HG03135 (cell line): ENCODE measurements at regions not wholly inside any gene's neighbourhood (a gene's known extent, or its start where the extent isn't known, plus 50 kb on each side); places are given as distances from the start of the nearest gene placed in this dataset.

Source experiments
- ATAC-seq: cut with Tn5 transposase; IDR thresholded peaks from one replicate; pipeline ENCODE4 v1.9.1; 2021; ENCODE audit warnings: mild to moderate bottlenecking, moderate library complexity; ENCODE audit not compliant: unreplicated experiment

DNA sequence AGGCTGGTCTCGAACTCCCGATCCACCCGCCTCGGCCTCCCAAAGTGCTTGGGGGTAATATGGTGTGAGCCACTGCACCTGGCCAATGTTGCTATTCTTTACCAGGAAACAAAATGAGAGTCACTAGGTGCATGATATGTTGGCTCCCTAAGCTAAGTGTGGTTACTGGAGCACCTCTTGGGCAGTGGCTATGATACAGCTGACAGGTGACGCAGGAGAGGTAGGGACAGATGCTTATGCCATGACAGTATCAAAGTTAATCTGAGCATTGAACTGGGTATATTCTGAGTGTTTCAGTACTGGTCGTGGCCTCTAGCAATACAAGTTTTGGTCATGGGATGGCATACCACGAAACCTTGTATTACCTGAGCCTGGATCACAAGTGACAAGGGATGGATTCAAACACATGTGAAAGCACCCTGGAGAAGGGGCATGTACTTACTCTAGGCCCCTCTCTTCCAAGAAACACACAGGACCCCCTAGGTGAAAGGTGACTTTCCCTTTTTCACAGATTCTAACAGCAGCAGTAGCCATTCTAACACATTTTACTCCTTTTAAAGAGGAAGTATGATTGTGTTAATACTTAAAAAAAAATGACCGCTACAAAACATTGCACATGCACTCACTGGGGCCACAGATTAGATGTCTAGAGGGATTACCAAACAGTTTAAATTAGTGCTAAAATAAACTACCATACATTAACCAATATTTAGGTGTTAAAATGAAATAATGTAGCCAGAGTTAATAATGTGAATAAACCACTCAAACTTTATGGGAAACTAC is 467.3 kb downstream of the SHQ1 start:
- no peak for ATAC-seq

DNA sequence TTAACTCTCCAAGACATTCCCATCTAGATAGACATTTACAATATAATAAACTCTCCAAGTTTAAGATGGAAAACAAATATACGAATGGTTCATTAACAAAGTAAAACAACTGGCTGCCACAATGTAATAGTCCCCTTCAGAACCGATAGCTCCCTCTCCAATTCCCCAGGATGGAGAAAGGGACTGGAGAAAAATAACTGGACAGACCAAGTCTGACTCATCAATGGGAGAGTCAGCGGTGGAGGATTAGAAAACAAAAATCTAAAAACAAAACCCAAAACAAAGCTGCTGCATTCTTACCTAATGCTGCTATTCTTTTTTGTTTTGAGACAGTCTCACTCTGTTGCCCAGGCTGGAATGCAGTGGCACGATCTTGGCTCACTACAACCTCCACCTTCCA is 468.1 kb downstream of the SHQ1 start:
- no peak for ATAC-seq

DNA sequence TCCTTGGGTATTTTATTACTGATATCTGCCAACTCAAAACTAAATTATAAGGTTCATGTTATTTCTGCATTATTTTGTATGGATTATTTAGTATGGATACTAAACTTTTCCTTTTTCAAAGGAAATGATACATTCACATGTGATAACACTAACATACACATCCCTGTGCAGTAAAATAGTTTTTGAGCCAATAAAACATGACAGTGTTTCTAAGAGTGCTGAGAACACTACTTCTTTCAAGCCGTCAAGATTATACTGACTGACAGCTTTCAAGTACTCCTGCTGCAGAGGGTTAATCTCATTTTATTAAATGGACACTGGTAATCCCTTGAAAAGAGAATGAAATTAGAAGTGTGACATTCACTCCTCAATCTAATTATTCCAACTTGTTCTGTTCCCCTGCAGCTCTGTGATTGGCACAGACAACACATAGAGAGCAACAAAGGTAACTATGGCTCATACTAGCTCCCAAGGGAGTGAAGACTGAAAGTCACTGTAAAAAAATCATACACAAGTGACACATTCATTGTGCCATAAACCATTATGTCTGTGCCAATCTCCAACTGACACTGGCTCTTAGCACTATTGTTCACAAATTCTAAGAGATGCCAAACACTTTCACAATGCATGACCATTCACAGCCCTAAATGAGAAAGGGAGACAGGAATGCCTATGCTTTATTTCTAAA is 468.6 kb downstream of the SHQ1 start:
- no peak for ATAC-seq

DNA sequence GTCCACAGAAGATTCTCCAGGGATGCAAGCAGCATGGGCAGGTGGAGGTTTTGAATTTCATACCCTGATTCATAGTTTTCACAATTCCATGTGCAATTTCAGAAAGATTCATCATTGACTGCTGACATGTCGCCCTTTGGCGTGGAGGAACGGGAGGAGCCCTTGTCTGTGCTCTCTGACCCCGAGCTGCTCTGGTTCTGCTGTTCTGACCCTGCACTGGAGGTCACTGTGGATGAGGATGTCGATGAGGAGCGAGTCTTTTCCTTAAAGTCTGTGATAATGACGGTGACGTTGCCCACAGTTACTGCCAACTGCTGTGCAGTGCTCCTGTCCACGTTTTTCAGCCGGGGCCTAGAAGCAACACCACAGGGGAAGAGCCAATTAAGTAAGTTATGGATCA is 470.0 kb downstream of the SHQ1 start:
- no peak for ATAC-seq

DNA sequence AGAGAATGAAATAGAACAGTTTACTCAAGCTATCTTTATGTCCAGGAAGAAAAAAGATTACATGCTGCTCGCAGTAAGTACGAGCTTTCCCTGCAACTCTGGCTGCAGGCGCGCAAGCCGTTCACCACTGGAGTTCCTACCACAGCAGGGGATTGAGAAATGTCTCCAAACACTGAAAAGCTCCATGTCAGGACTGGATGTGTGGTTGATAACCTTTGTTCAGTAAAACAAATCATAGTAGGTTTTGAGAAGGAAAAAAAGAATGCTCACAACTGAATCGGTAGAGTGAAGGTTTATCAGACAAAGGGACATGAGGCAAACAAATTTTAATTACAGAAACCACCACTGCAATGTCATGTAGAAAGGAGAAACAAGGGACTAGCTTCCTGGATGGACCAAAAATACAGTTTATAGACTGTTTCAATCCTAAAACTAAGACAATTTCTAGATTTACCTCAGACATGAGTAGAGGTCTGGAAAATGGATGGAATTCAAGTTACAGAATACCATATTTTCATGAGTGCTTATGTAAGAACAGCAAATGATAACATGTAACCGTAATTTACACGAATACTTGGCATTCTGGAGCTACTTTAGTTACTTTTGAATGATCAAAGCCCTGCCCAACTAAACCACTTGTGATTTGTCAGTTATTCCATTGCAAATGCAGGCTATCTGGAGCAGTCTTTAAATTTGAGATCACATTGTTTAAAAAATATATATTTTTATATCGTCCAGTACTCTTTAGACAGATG is 471.1 kb downstream of the SHQ1 start:
- no peak for ATAC-seq

DNA sequence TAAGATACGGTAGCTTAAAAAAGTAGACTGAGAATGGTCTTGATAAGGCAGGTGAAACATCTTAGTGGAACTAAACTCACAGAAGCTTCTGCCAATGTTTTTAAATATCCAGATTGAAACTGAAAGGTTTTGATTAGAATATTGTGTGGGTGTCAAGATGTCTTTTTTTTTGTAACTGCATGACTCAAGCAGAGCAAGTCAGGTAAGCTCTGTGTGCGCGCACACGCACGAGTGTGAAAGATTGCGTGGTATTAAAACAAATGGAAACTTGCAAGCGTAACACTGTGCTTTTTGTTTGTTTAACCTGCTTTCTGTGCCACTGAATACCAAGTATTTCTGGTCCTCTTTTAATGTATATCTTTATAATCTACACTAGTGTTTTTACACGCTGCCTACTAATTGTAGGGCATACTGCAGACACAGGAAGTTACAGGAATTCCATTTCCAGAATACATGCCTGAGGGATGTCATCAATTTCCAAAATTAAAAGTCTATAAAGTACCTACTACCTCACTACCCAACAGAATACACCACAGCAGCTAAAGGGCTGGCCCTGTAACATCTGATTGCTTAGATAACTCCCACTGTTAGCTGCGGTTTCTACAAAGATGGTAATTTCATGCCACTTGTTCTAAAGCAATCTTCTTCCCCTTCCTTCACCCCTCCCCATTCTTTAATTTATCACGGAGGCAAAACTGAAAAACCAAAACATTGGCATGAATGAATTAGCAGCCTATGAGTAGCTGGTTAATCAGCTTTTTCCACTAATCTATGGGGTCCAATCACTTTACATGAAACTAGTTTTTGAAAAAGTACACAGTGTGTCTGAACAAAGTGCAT is 472.8 kb downstream of the SHQ1 start:
- no peak for ATAC-seq

DNA sequence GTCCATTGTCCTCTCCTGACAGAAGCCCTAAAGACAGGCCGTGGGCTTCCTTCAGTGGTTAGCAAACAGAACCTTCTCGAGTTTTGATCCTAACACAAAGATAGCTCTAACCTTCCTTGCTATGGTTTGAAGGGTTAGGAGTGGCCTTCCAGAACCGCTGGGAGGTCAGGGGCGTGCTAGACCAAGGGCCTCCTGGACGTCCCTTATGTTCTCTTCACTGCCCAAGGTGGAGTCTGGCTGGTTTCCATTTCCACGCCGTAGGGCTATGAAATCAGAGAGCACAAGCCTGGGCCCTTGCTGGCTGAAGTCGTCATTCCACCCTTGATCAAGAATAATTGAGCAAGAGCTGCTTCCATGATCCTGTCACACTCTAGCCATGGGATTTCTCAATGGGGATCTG is 475.1 kb downstream of the SHQ1 start:
- ATAC-seq: no peak

DNA sequence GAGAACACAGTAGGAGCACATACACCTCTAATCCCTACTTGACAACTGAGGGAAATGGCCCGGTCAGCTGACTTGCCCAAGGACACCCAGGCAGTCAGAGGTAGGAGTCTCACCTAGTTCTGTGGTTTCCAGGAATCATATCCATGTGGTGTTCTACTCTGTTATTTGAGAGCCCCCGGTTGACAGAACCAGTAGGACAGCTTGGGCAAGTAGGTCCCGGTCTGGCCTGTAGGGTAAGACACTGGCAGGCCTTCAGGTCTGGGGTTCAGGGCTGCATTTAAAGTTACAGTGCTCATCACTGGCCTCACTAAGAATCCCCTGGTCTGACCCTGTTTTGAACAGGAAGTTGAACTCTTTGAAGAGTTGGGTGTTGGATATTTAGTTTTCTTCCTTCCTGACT is 476.1 kb downstream of the SHQ1 start:
- no peak for ATAC-seq

DNA sequence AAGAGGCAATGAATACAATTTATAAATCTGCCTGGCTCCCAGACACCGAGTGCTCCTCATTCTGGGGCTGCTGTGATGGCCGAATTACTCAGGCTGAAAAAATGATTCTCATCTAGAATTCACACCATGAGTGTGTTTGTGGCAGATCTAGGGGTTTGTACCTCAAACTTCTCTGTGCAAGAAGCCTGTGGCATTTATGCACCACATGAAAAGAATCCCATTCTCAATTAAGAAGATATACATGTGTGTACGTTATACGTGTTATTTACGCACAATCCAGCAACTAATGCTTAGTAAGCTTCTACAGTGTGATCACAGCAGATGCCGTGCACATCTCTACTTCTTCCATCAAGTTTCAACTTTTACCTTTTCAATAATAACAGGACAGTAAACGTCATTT is 476.8 kb downstream of the SHQ1 start:
- no peak for ATAC-seq

DNA sequence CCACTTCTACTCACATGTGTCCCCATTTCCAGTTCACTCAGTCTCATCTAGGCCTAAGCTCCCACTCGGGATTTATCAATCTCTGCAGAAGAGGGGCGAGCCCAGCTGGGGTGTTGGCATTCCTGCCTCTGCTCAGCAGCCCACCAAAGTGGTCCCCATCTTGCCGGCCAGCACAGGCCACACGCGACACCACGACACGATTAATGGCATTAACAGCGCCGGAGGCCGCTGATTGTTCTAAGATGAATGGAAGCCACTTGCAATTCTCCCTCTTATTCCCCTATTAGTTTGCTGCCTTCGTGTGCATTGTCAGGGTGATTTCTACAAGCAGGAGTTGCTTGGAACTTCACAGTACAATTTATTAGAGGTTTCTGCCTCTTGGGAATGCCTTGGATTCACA is 477.3 kb downstream of the SHQ1 start:
- no peak for ATAC-seq

DNA sequence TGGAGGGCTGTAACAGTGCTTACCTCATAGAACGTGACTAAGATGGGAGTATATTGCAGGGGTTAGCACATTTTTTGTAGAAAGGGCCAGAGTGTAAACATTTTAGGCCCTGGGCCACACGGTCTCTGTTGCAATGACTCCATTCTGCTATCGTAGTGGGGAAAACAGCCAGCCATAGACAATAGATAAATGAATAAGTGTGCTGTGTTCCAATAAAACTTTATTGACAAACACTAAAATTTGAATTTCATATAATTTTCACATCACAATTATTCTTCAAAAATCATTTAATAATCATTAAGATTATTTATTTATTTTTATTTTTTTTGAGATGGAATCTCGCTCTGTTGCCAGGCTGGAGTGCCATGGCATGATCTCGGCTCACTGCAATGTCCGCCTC is 478.6 kb downstream of the SHQ1 start:
- ATAC-seq: no peak

DNA sequence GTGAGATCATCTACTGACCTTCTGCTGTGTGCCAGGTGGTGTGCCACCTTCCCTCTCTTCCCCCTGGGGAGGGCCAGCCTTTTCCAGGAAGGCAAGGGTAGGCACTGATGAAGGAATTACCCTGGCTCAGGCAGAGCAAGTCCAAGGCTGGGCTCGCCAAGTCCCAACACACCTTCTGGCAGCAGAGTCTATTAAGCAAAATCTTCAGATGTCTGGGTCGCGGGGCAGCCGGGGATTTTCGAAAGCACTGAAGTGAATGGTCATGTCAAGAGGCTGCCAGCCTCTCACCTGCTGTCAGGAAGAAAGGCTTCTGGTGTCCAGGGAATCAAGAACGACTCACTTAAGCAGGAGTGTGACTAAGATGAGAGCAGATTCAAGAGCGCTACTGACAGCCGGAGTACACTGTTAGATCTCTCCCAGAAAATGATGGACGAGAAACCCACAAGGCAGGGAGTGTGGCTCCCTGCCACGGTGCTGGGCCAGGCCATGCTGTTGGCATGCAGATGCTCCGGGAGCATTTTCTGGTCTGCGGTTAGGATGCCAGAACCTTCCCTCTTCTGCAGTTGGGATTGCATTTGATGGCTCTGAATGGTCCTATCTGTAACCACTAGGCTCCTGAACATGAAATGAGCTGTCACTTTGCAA is 479.8 kb downstream of the SHQ1 start:
- no peak for ATAC-seq

DNA sequence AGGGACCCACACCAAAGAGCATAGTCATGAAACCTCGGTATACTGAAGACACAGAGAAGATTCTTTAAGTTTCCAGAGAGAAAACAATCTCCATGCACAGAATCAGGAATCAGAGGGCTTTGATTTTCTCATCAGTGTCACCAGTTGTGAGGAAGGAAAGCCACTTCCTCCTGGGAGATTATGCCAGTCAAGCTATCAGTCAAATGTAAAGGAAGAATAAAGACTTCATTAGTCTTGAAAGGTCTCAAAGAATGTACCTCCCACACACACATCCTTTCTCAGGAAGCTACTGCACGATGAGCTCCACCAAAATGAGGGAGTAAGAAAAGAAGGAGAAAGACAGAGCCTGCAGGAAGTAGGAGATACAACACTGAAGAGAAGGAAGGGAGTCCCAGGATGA is 486.3 kb downstream of the SHQ1 start:
- ATAC-seq: no peak

DNA sequence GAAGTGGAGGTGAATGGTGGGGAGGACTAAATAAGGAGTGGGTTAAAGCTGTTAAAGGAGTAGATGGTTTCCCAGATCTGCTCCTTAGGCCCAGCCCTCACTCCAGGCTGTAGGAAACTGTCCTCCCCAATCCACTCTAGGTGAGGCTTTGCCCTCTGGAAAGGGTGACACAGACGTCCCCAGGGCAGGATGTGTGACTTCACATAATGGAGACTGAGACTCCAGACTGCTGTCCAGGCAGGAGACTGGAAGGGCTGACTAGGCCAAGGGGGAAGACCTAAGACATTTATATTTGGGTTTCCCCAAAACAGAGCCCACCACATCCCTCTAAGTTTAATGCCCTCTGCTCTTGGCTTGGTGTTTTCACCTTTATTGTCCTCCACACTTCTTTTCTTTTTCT is 488.5 kb downstream of the SHQ1 start:
- ATAC-seq: no peak

DNA sequence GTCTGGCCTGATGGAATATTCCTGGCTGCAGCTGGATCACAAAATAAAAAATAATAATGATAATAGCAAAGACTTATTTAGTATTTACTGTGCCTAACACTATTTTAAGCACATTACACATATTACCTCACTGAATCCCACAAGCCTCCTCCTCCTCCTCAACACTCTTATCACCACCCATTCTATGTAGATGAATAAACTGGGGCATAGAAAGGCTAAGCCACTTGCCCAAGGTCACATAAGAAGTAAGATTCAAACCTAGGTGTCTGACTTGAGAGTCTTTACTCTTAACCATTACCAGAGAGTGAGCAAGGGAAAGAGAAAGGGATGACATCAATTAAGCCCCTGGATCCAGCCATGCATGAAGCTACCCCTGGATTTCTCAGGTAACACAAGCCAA is 493.1 kb downstream of the SHQ1 start:
- ATAC-seq: no peak

DNA sequence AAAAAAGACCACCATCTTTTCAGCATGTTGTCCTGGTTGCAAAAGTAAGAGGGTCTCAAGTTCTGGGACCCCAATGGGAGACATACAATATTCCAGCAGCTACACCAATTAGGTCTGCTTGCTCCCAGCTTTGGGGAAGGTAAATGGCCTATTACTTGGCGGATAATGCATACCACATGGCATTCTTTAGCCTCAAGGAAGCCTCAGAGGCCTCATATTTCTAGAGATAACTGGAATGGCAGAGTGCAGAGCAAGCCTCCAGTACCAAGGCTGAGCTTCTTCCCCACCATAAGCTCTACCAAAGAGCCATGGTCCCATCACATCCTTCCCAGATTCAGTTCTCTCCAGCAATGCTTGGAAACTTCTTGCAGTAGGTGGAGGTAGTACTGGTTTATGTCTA is 493.8 kb downstream of the SHQ1 start:
- ATAC-seq: no peak

DNA sequence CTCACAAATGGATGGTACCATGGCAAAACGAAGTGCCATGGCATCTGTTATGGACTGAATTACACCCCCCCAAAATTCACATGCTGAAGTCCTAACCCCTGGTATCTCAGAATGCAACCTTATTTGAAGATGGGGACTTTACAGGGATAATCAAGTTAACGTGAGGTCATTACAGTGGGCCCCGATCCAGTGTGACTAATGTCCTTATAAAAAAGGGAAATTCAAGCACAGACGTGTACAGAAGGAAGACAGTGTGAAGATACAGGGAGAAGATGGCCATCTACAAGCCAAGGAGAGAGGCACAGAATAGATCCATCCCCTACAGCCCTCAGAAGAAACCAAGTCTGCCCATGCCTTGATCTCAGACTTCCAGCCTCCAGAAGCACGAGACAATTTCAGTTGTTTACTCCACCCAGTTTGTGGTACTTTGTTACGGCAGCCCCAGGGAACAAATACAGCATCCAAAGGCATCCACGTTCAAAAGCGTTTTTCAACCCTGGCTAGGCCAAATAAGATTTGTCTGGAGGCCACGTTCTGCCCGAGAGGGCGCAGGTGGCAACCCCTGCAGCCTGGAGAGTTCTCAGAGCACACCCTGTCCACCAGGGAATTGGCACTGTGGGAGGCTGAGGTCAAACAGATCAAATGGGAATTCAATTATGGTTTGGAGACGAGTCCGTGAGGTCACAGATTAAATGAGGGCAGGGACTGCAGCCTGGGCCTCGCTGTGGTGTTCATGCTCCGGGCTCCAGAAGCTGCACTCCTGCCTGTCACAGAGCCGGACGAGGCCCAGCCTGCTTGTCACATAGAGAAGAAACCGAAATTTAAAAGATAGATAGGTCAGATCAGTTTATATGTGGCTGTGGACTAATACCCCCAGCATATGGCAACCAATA is 494.8 kb downstream of the SHQ1 start:
- ATAC-seq: no peak

DNA sequence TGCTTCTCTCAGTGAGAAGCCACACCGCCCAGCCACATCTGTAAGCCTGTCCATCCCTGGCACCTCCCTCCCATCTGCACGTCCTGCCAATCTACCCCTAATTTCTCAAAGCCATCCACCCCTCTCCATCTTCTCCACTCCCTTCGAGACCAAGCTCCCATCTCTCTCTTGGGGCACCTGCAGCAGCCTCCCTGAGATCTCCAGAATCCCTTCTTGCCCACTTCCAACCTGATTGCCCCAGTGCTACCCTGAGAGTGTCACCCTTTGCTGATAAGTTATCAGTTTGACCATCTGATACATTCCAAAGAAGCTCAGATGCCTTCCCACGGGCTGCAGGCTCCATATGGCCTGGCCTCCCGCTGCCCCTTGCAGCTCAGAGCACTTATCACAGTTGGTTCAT is 496.1 kb downstream of the SHQ1 start:
- ATAC-seq: no peak

DNA sequence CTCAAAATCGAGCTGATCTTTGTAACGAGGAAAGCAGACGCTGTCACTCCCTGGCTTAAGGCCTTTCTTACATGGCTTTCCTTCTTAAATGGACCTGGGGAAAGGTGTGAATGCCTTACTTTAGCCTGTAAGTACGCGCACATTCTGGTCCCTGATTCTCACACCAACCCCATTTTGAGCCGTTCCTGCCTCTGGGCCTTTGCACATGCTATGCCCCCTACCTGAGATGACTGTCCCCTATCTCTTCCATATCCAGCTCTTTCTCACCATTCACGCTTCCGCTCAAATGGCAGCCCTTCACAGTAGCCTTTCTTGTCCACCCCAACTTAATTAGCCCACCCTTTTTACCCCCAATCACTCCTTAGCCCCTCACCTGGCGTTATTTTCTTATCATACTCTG is 496.7 kb downstream of the SHQ1 start:
- no peak for ATAC-seq
